ENCODE measurements at regions not wholly inside any gene's neighbourhood (a gene's known extent, or its start where the extent isn't known, plus 50 kb on each side); places are given as distances from the start of the nearest gene placed in this dataset.

DNA sequence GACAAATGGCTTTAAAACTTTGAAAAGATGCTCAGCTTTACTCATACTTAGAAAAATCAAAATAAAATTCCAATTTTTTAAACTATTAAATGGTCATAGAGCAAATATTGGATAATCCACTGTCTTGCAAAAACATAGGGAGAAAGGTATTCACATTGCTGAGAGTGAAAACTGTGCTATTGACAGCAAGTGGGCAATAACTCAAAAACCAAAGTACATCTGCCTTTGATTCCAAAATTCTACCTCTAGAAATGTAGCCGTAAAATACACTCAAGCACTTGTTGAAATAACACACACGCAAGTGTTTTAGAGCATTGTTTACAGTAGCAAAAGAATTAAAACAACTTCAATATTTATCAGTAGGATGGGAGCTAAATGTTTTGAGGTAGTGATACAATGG, 210.6 kb upstream of the HS3ST3A1 start (continued):
- TF ChIP-seq, protein P1, sequence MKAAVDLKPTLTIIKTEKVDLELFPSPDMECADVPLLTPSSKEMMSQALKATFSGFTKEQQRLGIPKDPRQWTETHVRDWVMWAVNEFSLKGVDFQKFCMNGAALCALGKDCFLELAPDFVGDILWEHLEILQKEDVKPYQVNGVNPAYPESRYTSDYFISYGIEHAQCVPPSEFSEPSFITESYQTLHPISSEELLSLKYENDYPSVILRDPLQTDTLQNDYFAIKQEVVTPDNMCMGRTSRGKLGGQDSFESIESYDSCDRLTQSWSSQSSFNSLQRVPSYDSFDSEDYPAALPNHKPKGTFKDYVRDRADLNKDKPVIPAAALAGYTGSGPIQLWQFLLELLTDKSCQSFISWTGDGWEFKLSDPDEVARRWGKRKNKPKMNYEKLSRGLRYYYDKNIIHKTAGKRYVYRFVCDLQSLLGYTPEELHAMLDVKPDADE (IDR thresholded peaks at IDR 0.05), result no peak
- TF ChIP-seq JUNB (IDR thresholded peaks at IDR 0.05; ENCODE audit: unreplicated experiment) (no peak), ZNF331 (CRISPR knock-in tag; IDR thresholded peaks at IDR 0.05; ENCODE audit: low read depth) (no peak), POLR2AphosphoS5 (IDR thresholded peaks at IDR 0.05; ENCODE audit: low read depth) (no peak)

DNA sequence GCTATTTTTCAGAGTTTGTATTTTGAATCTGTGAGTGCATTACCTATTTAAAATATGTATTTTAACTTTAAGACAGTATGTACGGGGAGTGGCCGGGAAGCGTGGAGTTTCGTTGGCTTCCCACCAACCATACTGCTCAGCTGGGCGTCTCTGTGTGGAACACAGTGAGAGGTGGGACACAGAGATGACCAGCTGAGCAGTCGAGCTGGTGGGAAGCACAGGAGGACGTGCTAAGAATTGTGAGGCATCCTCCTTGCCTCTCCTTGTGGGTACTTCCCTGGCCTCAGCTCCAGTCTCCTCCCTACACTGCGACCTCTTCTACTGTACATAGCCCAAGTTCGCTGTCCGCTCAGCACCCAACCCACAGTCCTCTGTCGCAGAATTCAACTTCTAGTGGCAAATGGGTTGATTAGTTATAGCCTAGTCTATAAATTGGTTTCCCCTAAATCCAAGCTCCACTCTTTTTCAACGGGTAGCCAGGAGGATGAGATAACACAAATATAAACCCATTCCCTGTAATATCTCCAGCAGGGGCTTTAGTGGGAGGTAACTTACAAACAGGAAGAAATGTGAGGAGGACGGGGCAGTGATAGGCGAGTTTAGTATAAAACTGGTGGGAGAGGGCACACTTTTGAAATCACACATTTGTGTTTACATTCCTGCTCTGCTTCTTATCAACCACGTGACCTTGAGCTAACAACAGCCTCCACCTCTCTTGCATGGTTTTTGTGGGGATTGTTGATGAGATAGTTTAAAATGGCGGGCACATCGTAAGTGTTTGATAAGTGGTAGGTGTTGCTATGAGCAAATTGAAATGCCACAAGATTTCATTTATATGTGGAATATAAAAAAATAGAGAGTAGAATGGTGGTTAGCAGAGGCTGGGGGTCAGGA, 211.9 kb upstream of the HS3ST3A1 start:
- H3K4me2 ChIP-seq, result no peak overlapping the region

More for the DNA sequence above, 211.9 kb upstream of the HS3ST3A1 start:
- no peaks in the 10 kb centered on the region for H3K36me3 ChIP-seq (ENCODE audit: insufficient read depth)
- H2AFZ ChIP-seq, result no peak overlapping the region
- Mint-ChIP-seq H3K36me3 (ENCODE audit: low read depth) (peaks cover 2% of the 10 kb centered on the region; the same call in 1 of the 3 replicates), H3K9me3 (no peaks in the 10 kb centered on the region; the same call in 1 of the 3 replicates), H3K4me1 (no peaks in the 10 kb centered on the region), H3K27ac (no peak overlapping the region), H3K4me3 (no peak overlapping the region), H3K27me3 (ENCODE audit: insufficient read depth, low read depth, poor library complexity) (peaks cover 2% of the 10 kb centered on the region)
- no peaks in the 10 kb centered on the region for H3F3A ChIP-seq (replicated peaks; ENCODE audit: low read depth)
- TF ChIP-seq, protein P1 (IDR thresholded peaks at IDR 0.05), result no peak
- TF ChIP-seq CTCF (conservative IDR thresholded peaks at IDR 0.05; ENCODE audit: low read depth in 2 of 2) (no peak), EZH2phosphoT487 (IDR thresholded peaks at IDR 0.05; ENCODE audit: unreplicated experiment) (no peak), NANOG (IDR thresholded peaks at IDR 0.05; ENCODE audit: borderline replicate concordance) (no peak), ZNF114 (CRISPR knock-in tag; IDR thresholded peaks at IDR 0.05) (no peak)
- TF ChIP-seq, protein P2, sequence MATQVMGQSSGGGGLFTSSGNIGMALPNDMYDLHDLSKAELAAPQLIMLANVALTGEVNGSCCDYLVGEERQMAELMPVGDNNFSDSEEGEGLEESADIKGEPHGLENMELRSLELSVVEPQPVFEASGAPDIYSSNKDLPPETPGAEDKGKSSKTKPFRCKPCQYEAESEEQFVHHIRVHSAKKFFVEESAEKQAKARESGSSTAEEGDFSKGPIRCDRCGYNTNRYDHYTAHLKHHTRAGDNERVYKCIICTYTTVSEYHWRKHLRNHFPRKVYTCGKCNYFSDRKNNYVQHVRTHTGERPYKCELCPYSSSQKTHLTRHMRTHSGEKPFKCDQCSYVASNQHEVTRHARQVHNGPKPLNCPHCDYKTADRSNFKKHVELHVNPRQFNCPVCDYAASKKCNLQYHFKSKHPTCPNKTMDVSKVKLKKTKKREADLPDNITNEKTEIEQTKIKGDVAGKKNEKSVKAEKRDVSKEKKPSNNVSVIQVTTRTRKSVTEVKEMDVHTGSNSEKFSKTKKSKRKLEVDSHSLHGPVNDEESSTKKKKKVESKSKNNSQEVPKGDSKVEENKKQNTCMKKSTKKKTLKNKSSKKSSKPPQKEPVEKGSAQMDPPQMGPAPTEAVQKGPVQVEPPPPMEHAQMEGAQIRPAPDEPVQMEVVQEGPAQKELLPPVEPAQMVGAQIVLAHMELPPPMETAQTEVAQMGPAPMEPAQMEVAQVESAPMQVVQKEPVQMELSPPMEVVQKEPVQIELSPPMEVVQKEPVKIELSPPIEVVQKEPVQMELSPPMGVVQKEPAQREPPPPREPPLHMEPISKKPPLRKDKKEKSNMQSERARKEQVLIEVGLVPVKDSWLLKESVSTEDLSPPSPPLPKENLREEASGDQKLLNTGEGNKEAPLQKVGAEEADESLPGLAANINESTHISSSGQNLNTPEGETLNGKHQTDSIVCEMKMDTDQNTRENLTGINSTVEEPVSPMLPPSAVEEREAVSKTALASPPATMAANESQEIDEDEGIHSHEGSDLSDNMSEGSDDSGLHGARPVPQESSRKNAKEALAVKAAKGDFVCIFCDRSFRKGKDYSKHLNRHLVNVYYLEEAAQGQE (IDR thresholded peaks at IDR 0.05; ENCODE audit: unreplicated experiment), result peak; percentile 48
- no peaks in the 10 kb centered on the region for H3K9me2 ChIP-seq (ENCODE audit: insufficient read depth)
- no peaks in the 10 kb centered on the region for H3K79me2 ChIP-seq (replicated peaks; ENCODE audit: insufficient read depth)
- H3K4me1 ChIP-seq (ENCODE audit: insufficient read depth), result no peaks in the 10 kb centered on the region
- no peak overlapping the region for H3K4me3 ChIP-seq
- no peak overlapping the region for H3K27ac ChIP-seq (ENCODE audit: low read depth)
- DNase-seq (ENCODE audit: low spot score) (peak; percentile 12), ATAC-seq (peak; percentile 46; the same call in 2 of the 3 replicates)
- no peaks in the 10 kb centered on the region for H3K27me3 ChIP-seq (ENCODE audit: insufficient read depth)
- H4K20me1 ChIP-seq (replicated peaks; ENCODE audit: insufficient read depth), result no peaks in the 10 kb centered on the region

All from GM23338 (cell line).